RPMI8226 (cell line): ENCODE measurements at regions not wholly inside any gene's neighbourhood (a gene's known extent, or its start where the extent isn't known, plus 50 kb on each side); places are given as distances from the start of the nearest gene placed in this dataset.

Source experiments
- DNase-seq: peaks from one replicate; pipeline ENCODE4 v3.0.0-alpha.2; 2015

DNA sequence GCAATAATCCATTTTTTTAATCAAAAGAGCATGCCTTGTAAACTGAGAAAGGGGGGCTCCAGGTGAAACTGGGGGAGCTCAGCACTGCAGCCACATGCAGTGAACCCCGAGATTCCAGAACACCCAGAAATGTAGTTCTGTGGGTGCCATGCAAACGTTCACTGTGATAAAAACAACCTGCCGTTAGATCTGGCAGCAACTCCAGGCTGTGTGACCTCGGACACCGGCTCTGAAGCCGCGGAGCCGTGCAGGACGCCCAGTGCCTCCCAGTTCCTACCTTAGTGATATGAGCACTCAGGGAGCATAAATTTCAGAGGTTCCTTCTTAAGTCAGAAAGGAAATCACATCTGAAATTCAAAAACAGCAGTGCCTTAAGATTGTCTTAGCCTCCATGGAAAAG lies 85.4 kb upstream of the THBS2 start:
- DNase-seq = no peak

DNA sequence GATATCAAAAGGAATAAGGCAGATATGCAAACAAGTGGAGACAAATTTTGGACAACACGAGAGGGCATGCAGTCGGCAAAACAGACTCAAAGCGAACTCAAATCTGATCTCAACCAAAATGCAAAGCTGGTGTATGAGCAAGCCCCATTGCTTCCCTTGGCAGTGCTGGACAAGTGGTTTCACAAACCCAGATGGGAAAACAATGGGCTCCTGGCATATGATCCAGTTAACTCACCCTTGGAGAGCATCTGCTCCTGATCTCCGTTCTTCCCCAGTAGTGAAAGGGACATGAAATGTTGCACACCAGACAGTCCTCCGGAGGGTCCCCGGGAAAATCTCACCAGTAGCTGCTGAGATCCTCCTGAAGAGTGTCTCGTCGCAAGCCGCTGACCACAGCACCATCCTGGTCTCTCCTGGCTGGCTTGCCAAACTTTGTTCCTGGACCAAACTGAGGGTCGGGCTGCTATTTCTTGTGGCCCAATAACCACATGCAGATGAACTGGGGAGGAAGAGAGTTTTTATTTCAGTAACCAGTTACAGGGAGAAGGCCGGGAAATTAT lies 84.3 kb upstream of the THBS2 start:
- no peak for DNase-seq

DNA sequence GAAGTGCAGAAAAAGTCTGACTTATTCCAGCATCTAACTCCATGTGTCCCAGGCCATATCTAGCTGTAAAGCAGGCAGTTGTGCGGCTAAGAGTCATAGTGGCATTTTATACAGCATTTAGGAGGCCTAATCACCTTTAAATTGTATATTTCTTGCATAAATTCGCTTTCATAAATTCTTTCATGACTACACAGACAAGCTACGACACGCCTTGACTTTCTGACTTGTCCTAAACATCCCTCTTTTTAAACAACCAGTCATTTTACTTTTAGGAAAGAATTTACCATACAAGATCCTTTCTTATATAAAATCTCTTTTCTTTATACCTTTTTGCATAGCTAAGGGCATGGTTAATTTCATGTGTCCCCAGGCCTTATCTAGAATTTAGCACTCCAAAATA lies 81.7 kb upstream of the THBS2 start:
- DNase-seq = no peak

DNA sequence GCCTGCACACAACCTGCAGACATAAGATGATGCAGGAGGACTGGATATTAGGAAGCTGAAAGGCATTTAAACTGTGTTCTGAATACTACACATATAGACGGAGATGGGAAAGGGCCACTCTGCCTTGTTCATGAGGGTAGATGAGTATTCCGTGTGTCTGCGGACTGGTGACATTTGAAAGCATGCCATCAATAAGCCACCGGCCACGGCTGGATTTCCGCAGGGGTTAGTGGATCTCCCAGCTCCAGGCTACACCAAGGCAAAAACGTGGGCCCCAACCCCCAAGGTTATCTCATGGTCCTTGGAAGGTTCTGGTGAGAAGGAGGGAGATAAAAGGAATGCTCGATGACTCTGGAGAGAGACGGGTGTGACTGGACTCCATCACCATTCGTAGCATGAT lies 78.6 kb upstream of the THBS2 start:
- no peak for DNase-seq

DNA sequence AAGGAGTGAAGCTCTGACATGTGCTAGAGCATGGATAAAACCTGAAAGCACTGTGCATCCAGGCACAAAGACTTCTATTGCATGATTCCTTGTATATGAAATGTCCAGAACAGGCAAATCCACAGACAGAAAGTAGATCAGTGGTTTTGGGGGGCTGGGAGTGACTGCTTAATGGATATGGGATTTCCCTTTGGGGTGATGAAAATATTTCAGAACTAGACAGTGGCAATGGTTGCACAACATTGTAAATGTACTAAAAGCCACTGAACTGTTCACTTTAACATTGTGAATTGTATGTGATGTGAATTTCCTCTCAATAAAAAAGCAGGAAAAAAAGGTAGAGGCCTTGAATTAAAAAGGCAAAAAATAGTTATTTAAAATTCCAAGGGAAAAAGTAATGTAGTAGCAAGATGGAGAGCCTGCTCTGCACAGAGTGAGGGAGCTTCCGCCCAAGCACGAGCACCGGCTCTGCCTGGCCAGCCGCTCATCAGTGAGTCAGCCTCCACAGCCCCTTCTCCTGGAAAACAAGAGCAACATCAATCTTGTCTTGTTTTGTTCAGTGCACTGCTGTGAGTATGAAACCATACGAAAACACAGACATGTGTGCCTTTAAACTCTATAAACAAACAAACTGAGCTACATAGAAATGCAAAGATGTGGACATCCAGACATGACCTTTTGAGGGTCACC lies 74.6 kb upstream of the THBS2 start:
- DNase-seq = no peak

DNA sequence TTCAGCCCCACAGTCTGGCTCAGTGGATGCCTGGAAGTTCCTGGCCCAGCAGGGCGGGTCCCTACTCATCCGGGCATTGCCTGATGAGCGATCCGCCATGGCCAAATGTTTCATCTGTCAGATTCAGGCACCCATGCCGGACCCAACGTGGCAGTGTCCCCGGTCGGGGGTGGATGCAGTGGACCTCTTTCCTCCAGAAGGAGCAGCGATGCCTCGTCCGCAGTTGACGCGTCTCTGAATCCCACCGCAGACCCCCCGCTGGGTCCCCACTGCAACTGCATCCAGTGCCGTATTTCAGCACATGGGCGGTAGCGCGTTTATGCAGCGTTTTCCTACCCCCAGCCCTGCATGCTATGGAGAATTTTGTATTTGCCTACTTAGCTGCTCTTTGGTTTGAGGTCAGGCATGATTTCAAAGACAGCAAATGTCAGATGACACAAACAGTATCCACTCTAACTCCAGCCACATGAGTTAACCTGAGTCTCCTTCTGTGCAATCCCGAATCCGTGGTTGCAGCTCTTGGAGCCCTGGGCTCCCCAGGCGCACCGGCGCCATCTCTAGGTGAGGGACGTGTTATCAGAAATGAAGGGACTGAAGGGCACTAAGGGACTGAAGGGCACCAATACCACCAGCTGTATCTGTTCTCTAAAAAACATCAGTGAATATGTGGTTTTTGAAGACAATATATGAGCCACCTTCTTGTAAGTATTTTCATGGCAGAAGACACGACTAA lies 72.6 kb upstream of the THBS2 start:
- no peak for DNase-seq

DNA sequence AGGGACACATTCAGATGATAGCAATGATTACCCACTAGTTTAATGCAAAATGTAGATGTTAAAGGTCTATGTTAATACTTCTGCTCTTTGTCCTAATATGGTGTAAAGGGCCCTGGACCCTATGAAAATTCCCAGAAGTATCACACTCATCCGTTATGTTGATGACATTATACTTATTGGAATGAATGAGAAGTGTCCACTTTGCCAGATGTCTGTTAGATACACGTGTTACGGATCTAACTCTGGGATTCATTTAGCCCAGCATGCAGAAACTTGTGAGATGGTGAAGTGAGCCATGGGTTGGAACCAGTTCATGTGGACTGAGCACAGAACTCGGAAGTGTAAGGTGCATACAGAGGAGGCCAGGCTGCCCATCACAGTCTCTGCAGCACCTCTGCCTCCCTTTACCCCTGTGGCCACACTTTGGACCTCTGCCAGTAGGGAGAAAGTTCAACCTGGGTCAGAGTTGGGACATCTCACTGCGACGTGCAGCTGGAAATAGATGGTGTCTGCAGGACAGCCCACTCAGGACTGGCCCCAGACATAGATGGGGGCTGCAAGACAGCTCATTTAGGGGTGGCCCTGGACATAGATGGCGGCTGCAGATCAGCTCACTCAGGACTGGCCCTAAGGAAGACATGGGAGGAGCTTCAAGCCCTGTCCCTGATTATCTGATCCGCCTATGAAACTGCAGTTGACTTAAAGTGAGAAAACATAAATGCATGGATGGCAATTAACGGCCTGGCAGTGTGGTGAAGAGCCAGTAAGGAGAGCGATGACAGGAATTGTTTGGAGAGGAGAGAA lies 71.2 kb upstream of the THBS2 start:
- DNase-seq = no peak

DNA sequence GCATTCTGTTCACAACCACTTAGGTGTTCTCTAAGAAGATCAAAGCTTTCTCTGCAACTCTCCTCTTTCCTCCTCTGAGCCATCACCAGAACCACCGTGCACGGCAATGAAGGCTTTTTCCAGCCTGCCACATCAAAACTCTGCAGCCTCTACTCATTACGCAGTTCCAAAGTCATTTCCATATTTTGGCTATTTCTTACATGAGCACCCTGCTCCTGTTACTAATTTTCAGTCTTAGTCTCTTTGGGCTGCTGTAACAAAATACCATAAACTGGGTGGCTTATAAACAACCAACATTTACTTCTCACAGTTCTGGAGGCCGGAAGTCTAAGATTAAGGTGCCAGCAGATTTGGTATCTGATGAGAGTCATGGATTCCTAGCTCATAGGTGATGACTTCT lies 70.4 kb upstream of the THBS2 start:
- DNase-seq = no peak

DNA sequence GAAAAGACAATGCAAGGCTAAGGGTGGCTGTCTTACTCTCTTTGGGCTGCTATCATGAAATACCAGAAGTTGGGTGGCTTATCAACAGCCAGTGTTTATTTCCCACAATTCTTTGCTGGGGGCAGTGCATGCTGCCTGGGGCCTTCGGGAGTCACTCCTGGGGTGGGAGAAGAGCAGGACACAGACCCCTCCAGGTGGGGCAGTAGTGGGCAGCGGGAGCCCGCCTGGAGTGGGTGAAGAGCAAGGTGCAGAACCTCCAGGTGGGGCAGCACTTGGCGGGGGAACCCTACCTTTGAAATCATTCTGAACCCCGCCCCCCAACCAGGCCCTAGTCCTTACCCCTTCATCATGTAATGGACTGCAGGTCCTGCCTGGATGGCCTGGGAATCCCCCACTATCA lies 69.6 kb upstream of the THBS2 start:
- no peak for DNase-seq

DNA sequence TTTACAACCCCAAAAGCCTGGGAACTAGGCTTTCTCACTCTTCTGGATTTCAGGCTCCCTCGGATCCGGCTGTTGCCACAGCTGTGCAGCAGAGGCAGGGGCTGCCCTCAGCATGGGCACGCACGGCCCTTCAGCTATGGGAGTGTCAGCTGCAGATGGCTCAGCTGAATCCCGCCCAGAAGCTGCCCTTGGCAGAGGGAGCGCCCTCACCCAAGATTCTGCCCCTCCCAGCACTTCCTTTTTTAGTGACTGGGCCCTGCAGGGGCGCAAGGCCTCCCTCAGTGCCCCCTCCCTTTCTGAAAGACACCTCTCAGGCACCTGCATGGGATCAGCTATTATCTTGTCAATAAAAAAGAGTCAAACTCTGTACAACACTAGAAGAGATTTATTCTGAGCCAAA lies 67.9 kb upstream of the THBS2 start:
- DNase-seq = no peak

DNA sequence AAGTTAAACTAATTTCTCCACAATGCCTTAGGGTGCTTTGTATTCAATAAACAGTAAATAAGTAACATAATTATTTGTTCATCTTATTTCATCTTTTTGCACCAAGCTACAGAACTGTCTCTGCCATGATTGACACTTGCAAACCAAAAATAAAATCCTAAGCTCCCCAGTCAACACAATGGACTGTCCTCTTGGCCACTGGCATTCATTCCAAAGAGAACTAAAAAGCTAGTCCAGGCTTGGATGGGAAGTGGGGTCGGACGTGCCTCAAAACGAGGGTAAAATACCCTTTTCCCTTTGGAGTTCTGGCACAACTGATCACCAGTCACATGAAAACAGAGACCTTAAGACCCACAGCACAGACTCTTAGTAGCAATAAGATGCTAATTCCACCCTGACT lies 66.4 kb upstream of the THBS2 start:
- DNase-seq = no peak

DNA sequence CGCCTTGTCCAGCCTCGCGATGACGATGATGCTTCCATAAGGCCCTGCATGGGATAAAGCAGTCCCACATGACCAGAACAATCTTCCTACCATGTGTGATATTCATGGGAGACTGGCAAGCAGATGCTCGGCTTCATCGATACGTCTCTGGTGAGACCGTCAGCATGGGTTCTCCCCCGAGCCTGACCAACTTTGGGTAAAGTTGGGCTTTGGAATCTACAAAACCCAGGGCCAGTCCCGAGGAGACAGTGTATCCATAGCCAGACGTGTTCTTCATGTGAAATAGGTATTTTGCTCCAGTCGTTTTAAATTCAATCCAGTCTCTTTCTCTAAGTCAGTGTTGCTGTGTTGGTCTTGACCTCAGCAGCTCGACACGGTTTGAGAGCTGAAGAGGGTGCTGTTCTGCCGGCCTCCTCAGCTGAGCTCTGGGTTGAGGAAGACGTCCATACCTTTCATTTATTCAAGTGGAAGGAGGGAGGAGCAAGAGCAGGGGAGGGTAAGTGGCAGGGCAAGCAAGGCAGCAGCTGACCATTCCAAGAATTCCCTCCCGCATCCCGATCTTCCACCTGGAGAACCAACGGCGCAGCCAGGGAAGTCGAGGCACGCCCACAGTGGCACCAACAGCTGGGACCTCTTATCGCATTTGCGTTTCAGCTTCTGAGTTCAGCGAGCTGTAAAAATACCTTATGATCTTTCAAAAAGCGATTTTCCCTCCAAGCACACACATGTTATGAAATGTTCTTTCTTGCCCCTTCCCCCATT lies 64.0 kb upstream of the THBS2 start:
- DNase-seq = no peak

DNA sequence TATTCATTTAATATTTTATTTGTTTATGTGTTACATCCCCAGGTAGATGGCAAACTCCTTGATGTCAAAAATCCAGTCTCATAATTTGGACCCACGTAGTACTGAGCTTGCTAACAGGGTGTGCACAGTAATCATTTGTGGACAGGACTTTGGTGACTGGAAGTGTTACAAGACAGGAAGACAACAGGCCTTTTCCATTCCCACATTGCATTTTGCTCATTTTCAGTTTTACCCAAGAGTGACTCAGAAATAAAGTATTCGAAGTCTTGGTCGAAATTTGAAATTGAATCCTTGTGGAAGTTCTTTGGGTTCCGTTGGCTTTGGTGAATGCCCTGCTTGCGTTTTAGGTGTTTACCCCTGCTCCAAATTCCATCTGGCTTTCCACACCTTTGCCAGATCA lies 63.0 kb upstream of the THBS2 start:
- no peak for DNase-seq

DNA sequence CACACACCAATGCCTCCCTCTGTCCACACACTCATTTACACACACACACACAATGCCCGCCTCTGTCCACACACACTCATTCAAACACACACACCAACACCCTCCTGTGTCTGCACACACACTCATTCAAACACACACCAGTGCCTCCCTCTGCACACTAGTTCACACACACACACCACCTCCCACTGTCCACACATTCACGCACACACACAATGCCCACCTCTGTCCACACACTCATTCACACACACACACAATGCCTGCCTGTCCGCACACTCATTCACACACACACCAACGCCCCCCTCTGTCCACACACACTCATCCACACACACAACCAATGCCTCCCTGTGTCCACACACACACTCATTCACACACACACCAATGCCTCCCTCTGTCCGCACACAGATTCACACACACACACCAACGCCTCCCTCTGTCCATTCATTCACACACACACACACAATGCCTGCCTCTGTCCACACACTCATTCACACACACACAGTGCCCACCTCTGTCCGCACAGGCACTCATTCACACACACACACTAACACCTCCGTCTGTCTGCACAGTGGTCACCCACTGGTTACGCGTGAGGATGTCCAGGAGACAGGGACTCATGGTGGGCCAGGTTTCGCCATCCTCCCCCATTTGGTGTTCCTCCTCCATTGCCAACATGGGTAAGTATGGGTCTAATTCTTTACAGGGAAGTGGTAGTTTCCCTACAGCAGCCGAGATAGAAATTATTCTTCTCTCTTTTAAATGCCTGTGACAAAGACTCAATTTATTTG lies 62.4 kb upstream of the THBS2 start:
- DNase-seq = no peak

DNA sequence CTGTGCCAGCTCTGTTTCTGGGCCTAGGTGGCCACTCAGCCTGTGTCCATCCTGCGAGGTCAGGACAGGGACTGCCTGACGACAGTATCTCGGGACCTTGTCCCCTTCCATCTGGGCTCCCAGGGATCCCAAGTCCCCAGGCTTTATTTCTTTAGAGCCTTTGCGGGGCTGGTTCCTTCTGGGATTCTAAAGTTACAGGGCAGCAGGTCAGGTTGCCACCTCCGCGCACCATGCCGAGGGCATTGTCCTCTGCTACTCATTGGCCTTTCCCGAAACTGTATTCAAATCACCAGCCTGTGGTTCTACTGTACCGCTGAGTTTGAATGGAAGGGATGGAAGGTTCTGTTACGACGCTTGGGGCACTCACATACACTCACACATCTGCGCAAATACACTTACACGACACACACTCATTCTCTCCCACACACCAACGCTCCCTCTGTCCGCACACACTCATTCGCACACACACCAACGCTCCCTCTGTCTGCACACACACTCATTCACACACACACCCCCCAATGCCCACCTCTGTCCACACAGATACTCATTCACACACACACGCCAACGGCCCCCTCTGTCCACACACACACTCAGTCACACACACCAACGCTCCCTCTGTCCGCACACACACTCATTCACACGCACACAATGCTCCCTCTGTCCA lies 59.8 kb upstream of the THBS2 start:
- DNase-seq = no peak

DNA sequence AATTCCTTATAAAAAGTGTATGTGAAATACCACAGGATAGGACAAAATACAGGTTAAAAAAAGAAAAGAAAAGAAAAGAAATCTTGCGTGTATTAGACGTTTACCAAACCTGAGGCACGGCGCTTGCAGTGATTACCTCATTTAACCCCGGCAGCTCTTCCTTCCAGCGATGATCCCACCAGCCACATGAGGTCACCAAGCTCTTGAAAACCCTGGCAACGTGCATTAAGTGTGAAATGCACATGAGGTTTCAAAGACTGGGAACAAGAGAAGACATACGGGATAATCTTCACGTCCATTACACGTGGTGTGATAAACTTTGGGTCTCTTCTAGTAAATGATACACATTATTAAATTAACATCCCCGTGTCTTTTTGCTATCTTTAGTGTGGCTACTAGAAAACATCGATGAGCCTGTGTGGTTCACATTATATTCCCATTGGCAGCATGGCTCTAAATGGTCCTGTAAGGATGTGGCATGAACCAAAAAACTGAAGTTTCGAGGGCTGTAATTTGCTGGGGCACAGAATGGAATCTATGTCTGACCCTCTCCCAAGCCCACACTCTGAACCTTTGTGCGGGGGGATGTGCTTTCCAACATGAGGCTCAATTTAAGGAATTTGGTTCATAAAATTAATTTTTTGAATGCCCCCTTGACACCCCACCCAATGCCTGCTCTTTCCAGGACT lies 59.2 kb upstream of the THBS2 start:
- no peak for DNase-seq

DNA sequence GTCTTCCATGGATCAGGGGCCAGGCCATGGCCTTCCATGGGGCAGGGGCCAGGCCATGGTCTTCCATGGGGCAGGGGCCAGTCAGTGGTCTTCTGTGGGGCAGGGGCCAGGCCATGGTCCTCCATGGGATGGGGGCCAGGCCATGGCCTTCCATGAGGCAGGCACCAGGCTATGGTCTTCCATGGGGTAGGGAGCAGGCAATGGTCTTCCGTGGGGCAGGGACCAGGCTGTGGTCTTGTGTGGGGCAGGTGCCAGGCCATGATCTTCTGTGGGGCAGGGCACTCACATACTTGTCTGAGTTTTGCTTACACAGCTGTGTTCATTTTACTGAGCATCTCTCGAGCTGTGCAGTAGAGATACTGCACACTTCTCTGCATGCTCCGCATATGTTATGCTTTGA lies 57.3 kb upstream of the THBS2 start:
- DNase-seq = no peak
